NCI-H146 (cell line): ENCODE measurements at regions not wholly inside any gene's neighbourhood (a gene's known extent, or its start where the extent isn't known, plus 50 kb on each side); places are given as distances from the start of the nearest gene placed in this dataset.
A peak's percentile ranks its signal among the peaks of the same experiment; 100 is the strongest.

Source experiments
- DNase-seq: peaks from one replicate; lab custom pipeline; 2025; lab: John Stamatoyannopoulos, UW

DNA sequence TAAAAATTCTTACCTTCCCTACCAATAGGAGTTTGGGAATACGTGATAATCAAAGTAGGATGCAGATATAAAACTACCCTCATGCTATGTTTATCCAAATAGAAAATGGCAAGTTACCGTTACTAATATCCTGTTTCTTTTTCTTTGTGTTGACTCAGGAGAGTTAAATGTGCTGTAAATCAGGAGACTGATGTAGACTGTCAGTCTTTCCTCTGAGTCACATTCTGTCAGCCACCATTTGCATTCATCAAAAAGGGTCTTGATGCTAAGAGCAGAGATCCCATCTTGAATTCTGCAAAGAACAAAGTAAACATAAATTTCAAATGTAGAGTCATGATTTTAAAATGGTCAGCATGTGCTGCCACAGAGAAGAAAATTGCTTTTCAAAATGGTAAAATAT is 712.8 kb downstream of the SOCS6 start:
- DNase-seq = no peak

DNA sequence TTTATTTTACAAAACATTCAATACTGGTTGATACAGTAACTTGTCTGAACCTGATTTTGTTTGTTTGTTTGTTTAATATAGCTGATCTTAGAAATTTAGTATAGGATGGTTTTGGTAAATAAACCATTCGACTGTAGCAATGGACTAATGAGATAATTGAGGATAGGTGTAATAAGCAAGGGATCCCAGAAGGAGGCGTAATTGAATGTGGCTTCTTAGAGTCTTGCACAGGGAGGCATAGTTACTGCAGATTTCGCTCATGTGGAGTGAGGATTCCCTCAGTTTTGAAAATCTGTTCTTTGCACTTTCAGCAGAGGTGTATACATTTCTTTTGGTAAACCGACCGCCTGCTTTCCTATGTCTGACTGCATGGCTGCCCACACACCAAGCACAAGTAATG is 709.6 kb downstream of the SOCS6 start:
- DNase-seq = no peak

DNA sequence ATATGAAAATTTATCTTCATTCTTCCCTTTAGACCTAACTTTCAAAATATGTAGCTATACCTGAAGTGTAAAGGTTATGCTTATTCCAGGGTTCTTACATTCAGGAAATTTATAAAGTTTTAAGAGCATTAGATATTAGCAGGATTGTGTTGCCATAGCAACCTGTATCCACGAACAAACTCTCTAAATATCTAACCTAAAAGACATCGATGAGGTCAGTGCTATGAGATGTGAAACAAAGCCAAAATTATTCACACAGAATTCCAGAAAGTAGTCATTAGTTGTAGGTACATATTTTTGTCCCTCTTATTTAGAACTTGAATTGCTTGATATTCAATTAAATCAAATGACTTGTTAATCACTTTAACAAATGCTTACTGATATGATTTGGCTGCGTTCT is 705.3 kb downstream of the SOCS6 start:
- no peak for DNase-seq

DNA sequence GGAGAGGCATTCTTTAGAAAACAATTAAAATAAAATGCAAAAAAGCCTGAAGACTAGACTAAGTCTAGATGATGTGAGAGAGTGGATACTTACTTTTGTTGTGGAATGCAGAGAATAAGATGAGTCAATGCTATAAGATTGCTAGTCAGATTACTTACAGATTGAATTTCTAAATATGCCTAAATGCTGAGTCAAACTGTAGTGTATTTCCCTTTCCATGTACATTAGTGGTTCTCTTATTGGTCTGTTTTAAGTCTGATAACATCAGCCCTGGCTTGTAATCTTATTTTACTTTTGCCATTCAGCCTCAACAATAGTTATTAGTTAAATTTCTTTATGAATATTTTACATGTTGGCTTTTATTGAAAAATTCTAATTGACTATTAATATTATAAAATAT is 702.7 kb downstream of the SOCS6 start:
- DNase-seq = no peak

DNA sequence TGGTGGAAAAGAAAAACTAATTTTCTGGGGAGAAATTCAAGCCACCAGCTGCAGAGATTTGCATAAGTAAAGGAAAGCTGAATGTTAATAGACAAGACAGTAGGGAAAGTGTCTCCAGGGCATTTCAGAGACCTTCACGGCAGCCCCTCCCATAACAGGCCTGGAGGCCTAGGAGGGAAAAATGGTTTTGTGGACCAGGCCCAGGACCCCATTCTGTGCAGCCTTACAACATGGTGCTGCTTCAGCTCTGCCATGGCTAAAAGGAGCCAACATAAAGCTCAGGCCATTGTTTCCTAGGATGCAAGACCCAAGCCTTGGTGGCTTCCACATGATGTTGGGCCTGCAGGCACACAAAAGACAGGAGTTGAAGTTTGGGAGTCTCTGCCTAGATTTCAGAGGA is 697.1 kb downstream of the SOCS6 start:
- no peak for DNase-seq

DNA sequence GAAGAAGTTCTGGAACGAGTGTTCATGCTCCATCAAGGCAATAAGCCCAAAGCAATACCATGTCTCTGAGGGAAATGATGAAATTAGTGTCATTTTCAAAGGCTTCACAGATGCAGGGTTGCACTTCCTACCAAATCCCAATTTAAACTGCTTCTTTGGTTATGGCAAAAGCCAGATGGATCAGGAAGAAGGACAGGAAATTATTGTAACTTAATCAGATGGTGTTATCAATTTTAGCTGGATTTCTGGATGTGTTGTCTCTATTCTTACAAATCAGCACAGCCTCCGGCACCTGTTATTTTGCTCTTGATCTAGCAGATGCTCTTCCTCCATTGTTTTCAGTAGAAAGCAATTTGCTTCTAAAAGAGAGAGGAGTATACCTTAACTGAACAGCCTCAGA is 693.4 kb downstream of the SOCS6 start:
- peak; percentile 59 for DNase-seq

DNA sequence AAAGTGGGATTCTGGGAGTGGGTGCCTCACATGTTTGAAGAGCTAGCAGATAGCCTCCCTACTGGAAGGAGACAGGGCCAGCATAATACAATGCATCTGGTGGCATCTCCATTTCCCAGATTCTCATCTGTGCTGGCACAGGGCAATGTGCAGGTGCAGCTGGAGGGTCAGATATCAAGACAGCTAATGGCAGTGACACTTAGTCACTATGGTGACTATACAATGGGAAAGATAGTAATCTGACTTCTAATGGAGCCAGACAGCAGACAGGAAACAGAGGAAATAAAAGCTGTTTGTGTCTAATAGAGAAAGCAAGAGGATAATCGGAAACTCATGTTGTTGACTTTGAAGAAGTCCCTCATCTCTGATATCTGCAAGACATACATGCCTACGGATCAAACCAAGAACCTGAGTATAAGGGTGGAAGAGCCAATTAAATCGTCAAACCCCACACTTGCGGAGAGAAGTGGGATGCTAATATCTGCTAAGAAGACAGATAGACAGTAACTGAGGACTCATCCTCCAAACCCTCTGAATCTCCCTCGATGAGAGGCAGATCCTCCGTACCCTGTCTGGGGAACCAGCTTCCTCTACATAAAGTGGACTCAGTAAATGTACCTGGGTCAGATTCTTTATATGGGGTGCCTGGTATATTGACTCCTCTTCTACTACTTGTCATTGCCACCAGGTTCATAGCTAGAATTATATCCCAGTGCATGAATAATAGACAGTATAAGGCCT is 692.7 kb downstream of the SOCS6 start:
- DNase-seq = peak; percentile 96

- DNase-seq = no peak
These were observed 684.8 kb downstream of the SOCS6 start for GRCh38 chr18:70973626-70974025.

DNA sequence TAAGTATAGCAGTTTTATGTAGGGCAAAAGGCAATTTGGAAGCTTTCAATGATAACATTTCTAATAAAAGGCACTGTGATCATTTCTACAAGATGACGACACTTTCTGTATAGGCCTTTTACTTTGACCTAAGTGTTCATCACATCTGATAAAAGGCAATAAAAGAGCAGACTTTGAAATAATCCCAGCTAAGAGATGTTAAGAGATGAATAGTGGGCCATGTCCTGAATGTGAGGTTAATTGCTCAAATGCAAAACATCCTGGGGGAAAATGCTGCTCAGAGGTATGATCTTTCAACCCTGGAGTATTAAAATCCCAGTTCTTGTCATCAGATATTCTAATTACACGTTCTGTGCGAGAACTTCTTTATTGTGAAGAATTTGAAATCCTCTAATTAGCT is 677.6 kb downstream of the SOCS6 start:
- no peak for DNase-seq

DNA sequence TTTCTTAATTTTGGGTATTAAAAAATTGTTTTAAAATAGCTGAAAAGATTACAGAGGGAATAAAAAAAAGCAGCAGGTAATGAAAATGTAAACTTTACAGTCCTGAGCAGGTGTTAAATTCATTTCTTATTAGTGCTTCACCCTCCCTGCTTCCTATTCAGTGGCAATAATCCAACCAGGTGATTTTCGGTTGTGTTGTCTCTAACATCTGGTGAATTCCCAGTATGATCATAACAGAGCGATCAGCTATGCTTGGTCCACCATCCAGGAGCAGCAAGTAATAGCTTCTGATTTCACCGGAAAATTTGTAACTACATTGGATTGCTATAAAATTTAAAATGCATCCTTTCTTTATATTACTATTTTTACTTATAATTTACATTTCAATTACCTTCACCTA is 673.1 kb downstream of the SOCS6 start:
- no peak for DNase-seq

DNA sequence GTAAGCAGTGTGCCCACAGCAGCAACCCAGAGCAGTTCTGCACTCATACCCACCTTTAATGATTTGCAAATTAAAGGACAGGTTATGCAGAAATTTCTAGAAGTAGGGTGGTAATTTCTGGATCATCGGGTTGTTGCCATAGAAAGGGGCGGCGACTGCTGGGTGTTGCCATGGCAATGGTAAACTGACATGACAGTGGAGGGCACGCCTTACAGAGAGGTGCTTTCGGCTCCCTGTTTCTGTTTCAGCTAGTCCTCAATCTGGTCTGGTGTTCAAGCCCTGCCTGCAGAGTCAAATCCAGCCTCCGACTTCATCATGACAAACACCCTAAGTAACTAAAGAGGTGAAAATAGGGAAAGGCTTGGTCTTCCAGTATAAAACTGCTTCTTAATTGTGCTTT is 667.7 kb downstream of the SOCS6 start:
- DNase-seq = no peak

DNA sequence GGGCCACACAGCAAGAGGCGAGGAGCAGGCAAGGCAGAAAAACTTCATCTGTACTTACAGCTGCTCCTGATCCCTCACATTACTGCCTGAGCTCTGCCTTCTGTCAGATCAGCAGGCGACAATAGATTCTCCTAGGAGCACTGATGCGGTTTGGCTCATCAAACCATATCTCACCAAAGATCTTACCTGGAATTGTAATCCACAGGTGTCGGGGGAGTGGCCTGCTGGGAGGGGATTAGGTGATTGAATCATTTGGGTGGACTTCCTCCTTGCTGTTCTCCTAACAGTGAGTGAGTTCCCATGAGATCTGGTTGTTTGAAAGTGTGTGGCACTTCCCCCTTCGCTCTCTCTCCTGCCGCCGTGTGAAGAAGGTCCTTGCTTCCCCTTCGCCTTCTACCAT is 647.3 kb downstream of the SOCS6 start:
- DNase-seq = no peak

- peak; percentile 75 for DNase-seq
These were observed 643.3 kb downstream of the SOCS6 start for GRCh38 chr18:70931942-70932814.

GRCh38 chr18:70920840-70921374 is 632.1 kb downstream of the SOCS6 start:
- DNase-seq = no peak

GRCh38 chr18:70907673-70908072 is 618.8 kb downstream of the SOCS6 start:
- peak; percentile 95 for DNase-seq

DNA sequence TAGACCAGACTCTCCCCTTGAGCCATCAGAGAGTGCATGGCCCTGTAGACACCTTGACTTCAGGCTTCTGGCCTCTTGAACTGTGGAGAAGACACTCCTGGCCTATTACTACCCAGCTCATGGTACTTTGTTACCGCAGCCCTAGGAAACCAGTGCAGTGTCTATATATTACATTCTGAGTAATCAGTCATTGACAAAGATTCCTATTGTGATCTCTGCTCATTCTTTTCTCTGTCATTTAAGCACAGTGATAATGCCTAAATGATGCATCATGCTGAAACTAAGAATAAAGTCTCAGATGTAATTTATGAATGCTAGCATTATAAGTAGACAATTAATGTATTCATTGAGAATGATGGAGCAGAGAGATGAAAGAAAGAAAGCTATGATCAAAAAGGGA is 603.5 kb downstream of the SOCS6 start:
- DNase-seq = no peak

DNA sequence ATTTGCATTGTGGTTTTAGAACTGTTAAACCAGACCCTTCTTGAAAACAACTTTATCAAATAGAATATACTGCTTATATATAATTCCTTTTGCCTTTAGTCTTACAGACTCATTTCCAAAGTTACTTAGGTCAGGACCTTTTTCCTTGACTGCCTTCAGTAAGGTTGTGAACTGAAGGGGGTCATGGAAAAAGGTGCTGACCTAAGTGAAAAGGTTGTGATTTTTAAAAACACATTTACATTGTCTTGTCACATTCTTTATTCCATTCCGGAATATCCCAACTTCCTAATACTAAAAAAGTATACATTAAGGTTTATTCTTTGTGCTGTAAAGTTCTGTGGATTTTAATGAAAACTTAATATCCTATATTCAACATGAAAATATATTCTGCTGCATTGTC is 581.4 kb downstream of the SOCS6 start:
- no peak for DNase-seq

GRCh38 chr18:70848329-70848728 is 559.5 kb downstream of the SOCS6 start:
- no peak for DNase-seq

- DNase-seq = no peak
These were observed 551.8 kb downstream of the SOCS6 start for GRCh38 chr18:70840649-70841048.

DNA sequence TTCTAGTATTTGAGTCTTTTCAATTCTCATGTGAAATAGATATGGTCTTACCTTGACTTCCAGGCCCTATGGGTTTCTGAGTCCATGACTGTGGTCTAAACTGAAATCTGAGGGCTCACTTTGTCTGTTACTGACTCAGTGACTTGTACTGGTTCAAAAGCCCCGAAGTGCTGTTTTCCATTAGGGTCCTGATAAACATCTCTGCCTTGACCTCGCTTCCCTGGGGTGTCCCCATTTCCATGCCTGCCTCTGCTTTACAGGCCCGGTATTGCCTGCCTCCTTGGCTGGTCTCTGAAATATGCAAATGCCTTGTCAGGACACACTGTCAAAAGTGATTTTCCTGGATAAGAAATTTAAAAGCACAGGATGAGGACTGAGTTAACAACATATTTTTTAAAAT is 538.8 kb downstream of the SOCS6 start:
- no peak for DNase-seq

GRCh38 chr18:70826571-70826970 is 537.7 kb downstream of the SOCS6 start:
- DNase-seq = no peak

- DNase-seq = no peak
These were observed 533.8 kb downstream of the SOCS6 start for GRCh38 chr18:70822691-70823090.

DNA sequence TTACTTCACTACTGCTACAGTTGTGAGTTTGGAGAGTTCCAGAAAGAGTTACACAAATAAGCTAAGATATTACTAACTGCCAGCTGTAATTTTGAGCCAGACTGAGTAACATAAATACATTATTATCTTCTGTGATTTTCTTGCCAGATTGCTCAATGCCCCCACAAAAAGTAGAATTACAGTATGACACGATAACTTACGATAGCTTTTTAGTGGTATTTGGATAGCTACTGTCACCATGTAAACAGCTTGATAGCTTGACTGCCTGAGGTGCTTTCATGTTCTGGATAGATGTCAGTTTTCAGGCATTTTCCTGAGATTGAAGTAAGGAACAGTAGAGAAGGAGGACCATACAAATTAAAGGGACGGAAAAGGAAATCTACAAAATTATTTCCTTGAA is 533.3 kb downstream of the SOCS6 start:
- no peak for DNase-seq
